ENCODE measurements at regions not wholly inside any gene's neighbourhood (a gene's known extent, or its start where the extent isn't known, plus 50 kb on each side); places are given as distances from the start of the nearest gene placed in this dataset.
A peak's percentile ranks its signal among the peaks of the same experiment; 100 is the strongest.

DNA sequence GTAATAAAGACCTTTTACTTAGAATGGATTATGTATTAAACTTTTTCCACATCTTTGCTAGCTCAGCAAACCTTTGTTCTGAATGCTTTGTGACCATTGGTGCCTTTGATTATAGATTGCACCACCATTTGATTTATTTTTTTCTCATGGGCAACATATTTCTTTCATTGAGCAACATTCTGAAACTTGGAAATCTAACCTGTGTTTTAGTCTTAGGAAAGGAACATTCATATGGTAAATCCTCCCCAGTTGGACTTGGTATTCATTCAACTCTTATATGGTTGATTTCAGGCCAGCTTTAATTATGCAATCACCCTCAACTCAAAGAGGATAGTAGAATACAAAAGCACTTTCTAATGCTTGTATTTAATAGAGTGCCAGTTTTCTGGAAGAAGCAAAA lies 1077.9 kb upstream of the ZEB2 start:
- ATAC-seq (ENCODE audit: low read depth) (no peak), DNase-seq (no peak)
- Histone ChIP-seq H3K36me3 (replicated peaks in 1 of 2; ENCODE audit: control extremely low read depth in 1 of 2, control insufficient read depth in 1 of 2, extremely low read depth in 1 of 2, insufficient read depth in 2 of 2, low read length in 1 of 2) (no peaks in the 10 kb centered on the region), H3K9me3 (ENCODE audit: control extremely low read depth in 1 of 3, control insufficient read depth in 2 of 3, insufficient read depth in 1 of 3, low read length in 2 of 3) (no peaks in the 10 kb centered on the region), H3K9ac (ENCODE audit: low read length) (no peak overlapping the region), H3K27me3 (replicated peaks in 1 of 4; ENCODE audit: control extremely low read depth in 1 of 4, control insufficient read depth in 3 of 4, insufficient read depth in 4 of 4, low read length in 3 of 4) (no peaks in the 10 kb centered on the region), H2AFZ (ENCODE audit: insufficient read depth, low read depth, low read length, poor library complexity, severe bottlenecking) (no peak overlapping the region), H4K20me1 (ENCODE audit: control insufficient read depth, insufficient read depth, low read length, poor library complexity, severe bottlenecking) (no peaks in the 10 kb centered on the region), H3K4me1 (ENCODE audit: control insufficient read depth in 2 of 2, insufficient read depth in 2 of 2, low read length in 2 of 2) (peaks cover 11 to 13% of the 10 kb centered on the region in 2 donors), H3K4me2 (replicated peaks; ENCODE audit: low read depth, low read length, poor library complexity, severe bottlenecking) (no peak overlapping the region), H3K79me2 (ENCODE audit: control insufficient read depth, insufficient read depth, low read length) (no peaks in the 10 kb centered on the region), H3K27ac (ENCODE audit: low read length in 2 of 2) (no peak overlapping the region), H3K4me3 (ENCODE audit: control extremely low read depth in 1 of 5, extremely low read depth in 1 of 5, insufficient read depth in 1 of 5, low read depth in 2 of 5, low read length in 4 of 5) (no peak overlapping the region)
- Mint-ChIP-seq H3K9me3 (ENCODE audit: insufficient read depth) (no peaks in the 10 kb centered on the region), H3K4me3 (no peak overlapping the region), H3K4me1 (peaks cover 46% of the 10 kb centered on the region), H3K27me3 (no peaks in the 10 kb centered on the region), H3K27ac (no peak overlapping the region)
- CTCF ChIA-PET = no interaction called here
- intact Hi-C loops (cut with micrococcal nuclease) = no loop called here
- no peak for TF ChIP-seq EZH2 (IDR thresholded peaks at IDR 0.05; ENCODE audit: borderline replicate concordance, insufficient read depth, low read depth, low read length, poor library complexity, severe bottlenecking)
- TF ChIP-seq, protein P1, sequence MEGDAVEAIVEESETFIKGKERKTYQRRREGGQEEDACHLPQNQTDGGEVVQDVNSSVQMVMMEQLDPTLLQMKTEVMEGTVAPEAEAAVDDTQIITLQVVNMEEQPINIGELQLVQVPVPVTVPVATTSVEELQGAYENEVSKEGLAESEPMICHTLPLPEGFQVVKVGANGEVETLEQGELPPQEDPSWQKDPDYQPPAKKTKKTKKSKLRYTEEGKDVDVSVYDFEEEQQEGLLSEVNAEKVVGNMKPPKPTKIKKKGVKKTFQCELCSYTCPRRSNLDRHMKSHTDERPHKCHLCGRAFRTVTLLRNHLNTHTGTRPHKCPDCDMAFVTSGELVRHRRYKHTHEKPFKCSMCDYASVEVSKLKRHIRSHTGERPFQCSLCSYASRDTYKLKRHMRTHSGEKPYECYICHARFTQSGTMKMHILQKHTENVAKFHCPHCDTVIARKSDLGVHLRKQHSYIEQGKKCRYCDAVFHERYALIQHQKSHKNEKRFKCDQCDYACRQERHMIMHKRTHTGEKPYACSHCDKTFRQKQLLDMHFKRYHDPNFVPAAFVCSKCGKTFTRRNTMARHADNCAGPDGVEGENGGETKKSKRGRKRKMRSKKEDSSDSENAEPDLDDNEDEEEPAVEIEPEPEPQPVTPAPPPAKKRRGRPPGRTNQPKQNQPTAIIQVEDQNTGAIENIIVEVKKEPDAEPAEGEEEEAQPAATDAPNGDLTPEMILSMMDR (IDR thresholded peaks at IDR 0.05) = no peak
- POLR2A ChIA-PET = no interaction called here

DNA sequence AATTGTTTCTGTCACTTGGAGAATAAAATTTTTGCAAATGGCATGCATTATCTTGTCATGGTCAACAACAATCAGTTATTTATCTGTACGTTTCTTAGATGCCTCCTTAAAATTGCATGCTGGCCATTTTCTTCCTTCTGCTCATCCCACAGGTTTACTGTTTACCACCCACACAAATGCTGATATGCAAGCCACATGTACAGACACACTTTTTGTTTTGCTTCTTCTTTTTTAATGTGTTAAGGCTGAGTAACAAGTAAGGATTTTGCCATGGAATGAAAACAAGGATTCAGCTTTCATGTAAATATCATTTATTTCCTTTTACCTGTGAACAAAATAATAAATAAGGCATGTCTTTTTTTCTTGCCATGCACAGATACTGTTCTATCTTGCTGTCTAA lies 1077.1 kb upstream of the ZEB2 start:
- Histone ChIP-seq H4K20me1 (ENCODE audit: control insufficient read depth, insufficient read depth, low read length, poor library complexity, severe bottlenecking) (no peaks in the 10 kb centered on the region), H3K27me3 (replicated peaks in 1 of 4; ENCODE audit: control extremely low read depth in 1 of 4, control insufficient read depth in 3 of 4, insufficient read depth in 4 of 4, low read length in 3 of 4) (no peaks in the 10 kb centered on the region), H3K27ac (ENCODE audit: low read length in 2 of 2) (no peak overlapping the region), H3K36me3 (replicated peaks in 1 of 2; ENCODE audit: control extremely low read depth in 1 of 2, control insufficient read depth in 1 of 2, extremely low read depth in 1 of 2, insufficient read depth in 2 of 2, low read length in 1 of 2) (no peaks in the 10 kb centered on the region), H3K9ac (ENCODE audit: low read length) (no peak overlapping the region), H3K4me2 (replicated peaks; ENCODE audit: low read depth, low read length, poor library complexity, severe bottlenecking) (no peak overlapping the region), H3K9me3 (ENCODE audit: control extremely low read depth in 1 of 3, control insufficient read depth in 2 of 3, insufficient read depth in 1 of 3, low read length in 2 of 3) (no peaks in the 10 kb centered on the region), H3K79me2 (ENCODE audit: control insufficient read depth, insufficient read depth, low read length) (no peaks in the 10 kb centered on the region), H2AFZ (ENCODE audit: insufficient read depth, low read depth, low read length, poor library complexity, severe bottlenecking) (no peak overlapping the region), H3K4me1 (ENCODE audit: control insufficient read depth in 2 of 2, insufficient read depth in 2 of 2, low read length in 2 of 2) (peaks cover 19 to 21% of the 10 kb centered on the region in 2 donors), H3K4me3 (ENCODE audit: control extremely low read depth in 1 of 5, extremely low read depth in 1 of 5, insufficient read depth in 1 of 5, low read depth in 2 of 5, low read length in 4 of 5) (no peak overlapping the region)
- ChIA-PET POLR2A (no interaction called here), CTCF (no interaction called here)
- 80% methylated on average over 1 of the region's 1 CpG for WGBS (ENCODE audit: insufficient coverage)
- Mint-ChIP-seq H3K27ac (no peak overlapping the region), H3K4me1 (peaks cover 54% of the 10 kb centered on the region), H3K27me3 (no peaks in the 10 kb centered on the region), H3K9me3 (ENCODE audit: insufficient read depth) (no peaks in the 10 kb centered on the region), H3K4me3 (peak overlapping the region; percentile 4)
- ATAC-seq (ENCODE audit: low read depth) = no peak
- TF ChIP-seq, protein P1 (IDR thresholded peaks at IDR 0.05) = no peak
- TF ChIP-seq EZH2 (IDR thresholded peaks at IDR 0.05; ENCODE audit: borderline replicate concordance, insufficient read depth, low read depth, low read length, poor library complexity, severe bottlenecking) = no peak
- no peak for DNase-seq
- intact Hi-C loops (cut with micrococcal nuclease) = no loop called here
